ENCODE measurements at regions not wholly inside any gene's neighbourhood (a gene's known extent, or its start where the extent isn't known, plus 50 kb on each side); places are given as distances from the start of the nearest gene placed in this dataset.
A peak's percentile ranks its signal among the peaks of the same experiment; 100 is the strongest.

DNA sequence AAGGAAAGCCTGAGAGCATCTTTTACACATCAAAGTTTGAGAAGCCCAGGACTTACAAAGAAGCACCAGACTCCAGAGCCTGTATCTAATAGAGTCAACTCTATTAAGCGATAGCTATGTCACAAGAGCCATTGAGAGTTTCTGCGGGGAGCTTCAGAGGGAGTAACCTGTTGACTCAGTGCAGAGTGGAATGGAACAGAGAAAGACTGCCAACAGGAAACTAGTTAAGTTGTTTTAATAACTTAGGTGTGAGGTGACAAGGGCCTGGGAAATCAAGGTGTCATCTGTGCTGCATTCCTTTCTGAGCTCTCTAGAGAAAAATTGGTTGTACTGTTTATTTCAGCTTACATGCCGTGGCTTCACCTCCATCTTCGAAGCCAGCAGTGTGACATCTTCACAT, 513.8 kb upstream of the POU3F3 start:
- DNase-seq = no peak
- ATAC-seq = peak; percentile 63
- intact Hi-C loops (cut with DNase I, micrococcal nuclease) = no loop called here

DNA sequence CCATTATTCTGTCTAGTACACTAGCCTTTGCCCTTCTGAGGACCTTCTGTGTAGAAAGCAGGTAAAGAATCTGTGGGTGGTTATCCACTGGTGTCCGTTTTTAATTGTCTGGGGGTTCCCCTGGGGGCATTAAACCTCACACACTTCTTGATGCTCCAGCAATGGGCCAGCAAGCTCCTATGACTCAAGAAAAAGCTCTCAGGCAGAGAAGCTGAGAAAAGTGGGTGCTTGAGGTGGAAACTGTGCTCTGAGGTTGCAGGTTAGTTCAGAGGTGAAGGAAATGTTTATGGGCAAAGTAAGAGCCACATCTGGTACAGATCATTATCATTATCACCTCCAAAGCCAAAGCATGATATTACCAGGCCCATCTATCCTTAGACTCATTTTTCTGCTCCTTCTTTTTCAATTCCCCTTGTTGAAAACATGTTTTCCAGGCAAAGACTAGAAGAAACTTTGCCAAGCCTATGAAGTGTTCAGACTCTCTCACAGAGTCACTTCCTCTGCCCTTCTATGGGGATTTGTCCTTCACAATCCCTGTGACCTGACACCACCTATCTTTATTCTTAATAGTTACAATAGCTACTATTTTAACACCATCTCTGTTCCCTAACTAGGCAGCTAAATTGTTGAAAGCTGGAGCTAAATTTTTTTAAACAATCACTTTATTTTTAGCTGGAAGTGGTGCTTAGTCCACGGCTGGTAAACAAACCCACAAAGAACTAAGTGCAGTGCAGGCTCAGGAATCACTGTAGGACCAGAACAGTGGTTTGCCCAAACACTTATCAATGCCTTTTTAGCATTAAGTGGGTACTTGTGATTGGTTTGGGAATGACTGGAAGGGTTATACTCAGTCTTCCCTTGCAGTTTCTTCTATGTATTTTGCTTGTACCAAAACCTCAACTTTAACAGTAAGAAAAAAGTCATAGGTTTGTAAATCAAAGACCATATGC, 512.8 kb upstream of the POU3F3 start:
- ATAC-seq = no peak
- no peak for DNase-seq
- intact Hi-C loops (cut with DNase I, micrococcal nuclease) = no loop called here

DNA sequence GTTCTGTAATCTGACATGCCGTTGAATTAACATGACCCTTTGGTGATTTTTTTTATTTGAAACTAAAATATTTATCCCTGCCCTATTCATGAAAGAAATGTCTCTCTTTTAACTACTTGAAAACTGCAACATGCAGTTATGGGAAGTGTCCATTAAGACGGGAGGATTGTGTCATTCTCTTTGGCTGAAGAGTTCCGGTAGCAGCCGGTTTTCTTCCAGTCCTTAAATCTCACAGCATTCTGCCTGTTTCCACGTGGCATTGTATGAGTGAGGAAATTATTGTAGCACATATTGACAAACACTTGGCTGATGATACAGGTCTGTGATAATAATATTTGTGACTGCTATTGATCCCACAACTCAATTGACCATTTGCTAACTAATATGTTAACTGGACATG, 509.6 kb upstream of the POU3F3 start:
- intact Hi-C loops (cut with DNase I, micrococcal nuclease) = no loop called here
- no peak for DNase-seq
- ATAC-seq = no peak

DNA sequence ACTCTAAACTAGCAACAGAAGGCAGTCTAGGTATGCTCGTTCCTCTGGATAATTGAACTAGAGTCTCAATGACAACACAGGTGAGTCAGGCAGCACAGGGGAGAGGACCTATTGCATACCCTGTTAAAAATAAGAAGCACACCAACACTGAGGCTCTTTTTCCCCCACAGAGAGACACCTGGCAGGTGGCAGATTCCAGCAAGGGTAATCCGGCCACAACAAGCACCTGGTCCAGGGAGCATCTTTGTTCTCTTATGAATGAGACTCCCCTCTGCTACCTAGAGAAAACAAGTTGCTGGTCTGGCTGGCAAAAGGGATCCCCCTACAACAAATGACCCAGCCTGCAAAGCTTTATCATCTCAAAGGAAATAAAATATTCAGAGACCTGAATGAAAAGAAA, 508.9 kb upstream of the POU3F3 start:
- DNase-seq (no peak), ATAC-seq (no peak)
- intact Hi-C loops (cut with DNase I, micrococcal nuclease) = no loop called here

DNA sequence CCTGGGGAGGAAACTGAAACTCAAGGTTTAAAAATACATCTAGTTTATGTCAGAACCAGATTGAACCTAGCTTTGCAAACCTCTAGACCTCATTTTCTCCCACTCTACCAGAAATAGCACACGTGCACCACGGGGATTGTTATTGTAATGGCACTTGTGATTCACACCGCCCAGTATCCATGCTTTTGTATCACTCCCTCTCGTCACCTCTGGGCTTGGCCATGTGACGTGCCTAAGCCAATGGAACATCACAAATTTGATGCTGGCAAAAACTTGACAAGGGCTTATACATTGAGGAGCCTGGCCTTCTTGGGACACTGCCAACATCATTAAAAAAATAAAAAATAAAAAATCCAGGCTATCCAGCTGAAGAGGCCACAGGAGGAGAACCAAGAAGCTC, 495.8 kb upstream of the POU3F3 start:
- no peak for ATAC-seq
- intact Hi-C loops (cut with DNase I, micrococcal nuclease) = no loop called here
- no peak for DNase-seq

DNA sequence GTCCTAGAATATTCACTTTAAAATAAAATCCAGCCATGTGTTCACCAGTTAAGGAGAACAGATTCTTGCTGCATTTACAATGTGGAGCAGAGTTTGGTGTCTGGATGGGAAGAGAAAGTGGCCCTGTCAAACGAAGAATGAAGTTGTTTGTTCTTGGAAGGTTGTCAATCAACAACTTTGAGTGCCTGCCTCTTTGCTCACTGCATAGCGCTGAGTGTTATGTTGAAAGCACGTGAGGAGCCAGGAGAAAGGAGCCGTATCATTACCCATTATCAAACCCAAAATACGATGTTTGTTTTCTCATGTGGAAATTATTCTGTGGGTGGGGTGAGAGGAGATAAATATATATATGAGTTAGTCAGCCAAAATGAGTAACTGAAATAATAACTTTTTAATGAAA, 492.5 kb upstream of the POU3F3 start:
- intact Hi-C loops (cut with DNase I, micrococcal nuclease) = no loop called here
- ATAC-seq = no peak
- DNase-seq = no peak

DNA sequence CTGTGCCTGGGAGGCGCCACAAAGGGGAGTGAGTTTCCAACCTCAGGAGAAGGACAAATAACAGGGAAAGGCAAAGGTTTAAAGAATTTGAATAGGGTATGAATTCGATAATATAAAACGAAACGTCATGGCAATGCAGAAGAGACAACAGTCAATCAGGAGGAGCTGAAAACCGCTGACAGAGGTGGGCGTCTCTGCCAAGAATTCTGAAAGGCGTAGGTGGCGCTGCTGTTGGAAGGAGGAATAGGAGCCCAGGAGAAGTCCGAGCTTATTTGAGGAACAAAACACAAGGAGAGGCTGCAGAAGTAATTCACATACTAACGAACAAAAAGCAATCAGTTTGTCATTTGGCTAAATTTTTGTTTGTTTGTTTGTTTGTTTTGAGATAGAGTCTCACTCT, 485.8 kb upstream of the POU3F3 start:
- intact Hi-C loops (cut with DNase I, micrococcal nuclease) = no loop called here
- no peak for ATAC-seq
- no peak for DNase-seq

DNA sequence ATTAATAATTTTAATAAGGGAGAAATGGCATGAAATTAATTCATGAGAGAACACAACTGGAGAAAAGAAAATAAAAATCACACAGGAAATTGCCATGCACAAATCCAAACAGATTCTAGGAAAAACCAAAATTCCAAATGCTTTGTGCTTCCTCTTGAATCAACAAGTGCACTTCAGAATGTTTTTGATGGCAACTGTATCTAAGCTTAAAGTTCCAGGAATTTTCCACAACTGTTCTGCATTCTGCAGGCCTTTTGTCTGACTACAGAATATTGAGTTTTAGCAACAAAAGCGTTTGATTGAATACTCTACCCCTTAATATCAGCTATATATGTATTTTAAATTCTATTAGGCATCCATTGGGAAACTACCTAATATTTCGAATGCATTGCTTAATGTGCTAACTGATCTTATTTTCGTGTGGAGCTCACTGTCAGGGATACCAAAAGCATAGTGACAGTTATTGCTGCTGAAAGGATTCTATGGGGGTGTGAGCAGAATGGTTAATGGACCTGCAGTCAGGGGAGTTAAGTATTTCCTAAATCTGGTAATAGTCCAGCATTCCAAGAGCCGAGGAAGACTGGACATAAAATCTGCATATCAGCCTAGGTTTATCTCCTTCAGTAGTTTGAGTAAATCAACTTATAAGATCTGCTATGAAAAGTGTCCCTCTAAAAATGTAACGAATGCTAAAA, 482.7 kb upstream of the POU3F3 start:
- ATAC-seq (no peak), DNase-seq (no peak)
- intact Hi-C loops (cut with DNase I, micrococcal nuclease) = no loop called here

DNA sequence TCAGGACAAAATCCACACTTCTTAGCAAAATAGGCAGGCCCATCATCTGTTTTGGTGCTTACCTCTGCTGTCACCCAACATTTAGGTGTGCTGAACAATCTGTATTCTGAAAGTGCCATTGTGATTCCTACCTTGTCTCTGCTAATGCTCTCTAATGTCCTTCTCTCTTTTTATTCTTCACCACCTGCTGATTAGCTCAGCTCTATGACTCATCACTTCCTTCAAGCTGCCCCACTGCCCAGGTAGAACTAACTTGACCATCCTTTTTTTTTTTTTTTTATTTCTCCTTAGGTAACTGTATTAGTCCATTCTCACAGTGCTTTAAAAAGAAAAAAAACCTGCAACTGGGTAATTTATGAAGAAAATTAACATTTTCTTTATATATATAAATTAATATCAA, 478.7 kb upstream of the POU3F3 start:
- DNase-seq (no peak), ATAC-seq (no peak)
- intact Hi-C loops (cut with DNase I, micrococcal nuclease) = no loop called here

DNA sequence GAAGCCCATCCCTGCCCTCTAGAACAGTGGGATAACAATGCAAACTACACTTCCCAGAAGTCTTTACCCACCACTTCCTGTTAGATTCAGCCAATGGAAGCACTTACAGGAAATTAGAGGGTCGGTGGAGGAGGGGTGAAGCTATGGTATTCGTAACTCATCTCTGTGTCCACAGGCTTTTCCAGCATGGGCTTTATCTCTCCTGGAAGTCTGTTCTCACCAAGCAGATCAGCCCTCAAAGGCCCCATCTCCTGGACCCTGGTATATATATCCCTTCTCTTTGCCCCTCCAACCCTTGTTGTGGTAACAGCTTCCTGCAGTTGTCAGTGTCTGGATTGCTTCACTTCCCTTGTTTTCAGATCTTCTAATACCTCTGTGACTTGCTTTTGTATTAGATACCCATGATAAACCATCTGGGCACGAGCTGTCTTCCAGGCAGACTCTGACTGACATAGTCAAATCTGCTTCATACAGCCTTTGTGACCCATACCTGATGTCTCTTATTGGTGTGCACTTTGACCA, 475.0 kb upstream of the POU3F3 start:
- ATAC-seq (peak; percentile 92), DNase-seq (peak in 1 of 2 donors; percentile 14)
- intact Hi-C loops (cut with DNase I, micrococcal nuclease) = no loop called here

DNA sequence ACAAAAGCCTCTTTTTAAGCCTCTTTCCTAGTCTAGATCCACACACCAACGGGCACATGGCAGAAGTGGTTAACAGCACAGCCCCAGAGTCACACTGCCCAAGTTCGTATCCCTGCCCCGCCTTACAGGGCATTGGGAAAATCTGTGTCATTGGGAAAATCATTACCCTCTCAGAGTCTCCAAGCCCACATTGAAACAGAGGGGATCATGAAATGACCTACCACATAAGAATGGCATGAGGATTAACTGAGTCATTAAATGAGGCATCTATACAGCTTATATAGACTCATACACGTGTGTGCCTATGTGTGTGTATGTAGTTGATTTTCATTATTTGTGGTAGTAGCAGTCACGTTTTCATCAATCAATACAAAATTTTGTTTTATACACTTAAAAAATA, 469.0 kb upstream of the POU3F3 start:
- intact Hi-C loops (cut with DNase I, micrococcal nuclease) = no loop called here
- DNase-seq (no peak), ATAC-seq (no peak)

DNA sequence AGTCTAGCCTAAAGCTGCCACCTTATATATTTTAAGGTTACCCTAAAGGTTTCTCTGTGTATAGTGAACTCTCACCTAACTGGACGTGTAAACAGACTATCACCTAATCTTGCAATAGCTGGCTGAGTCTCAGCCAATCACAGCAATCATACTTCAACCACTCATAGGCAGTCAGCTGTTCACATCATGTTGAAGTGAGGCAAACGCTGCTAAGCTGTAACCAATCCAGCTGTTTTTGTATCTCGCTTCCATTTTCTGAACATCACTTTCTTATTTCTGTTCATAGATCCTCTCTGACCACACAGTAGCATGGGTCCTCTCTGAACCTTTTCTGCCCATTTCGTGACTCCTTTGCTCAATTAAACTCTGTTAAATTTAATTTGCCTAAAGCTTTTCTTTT, 468.2 kb upstream of the POU3F3 start:
- DNase-seq (no peak), ATAC-seq (no peak)
- intact Hi-C loops (cut with DNase I, micrococcal nuclease) = no loop called here

DNA sequence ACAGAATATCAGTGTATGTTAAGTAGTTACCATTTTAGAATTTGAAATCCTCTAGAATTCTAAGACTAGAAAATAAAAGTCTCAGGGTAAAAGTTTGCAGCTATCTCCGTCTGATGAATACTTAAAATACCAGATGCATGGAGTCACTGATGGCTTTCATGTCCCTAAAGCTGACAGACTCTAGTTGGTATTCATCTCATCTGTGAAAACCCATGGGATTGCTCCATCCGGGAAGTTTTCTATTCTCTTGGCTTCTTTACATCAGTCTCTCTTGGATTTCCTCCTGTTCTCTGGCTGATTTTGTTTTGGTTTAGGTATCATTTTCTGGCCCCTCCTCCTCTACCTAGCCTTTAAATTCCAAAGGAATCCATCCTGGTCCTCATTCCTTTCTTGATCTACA, 465.6 kb upstream of the POU3F3 start:
- ATAC-seq = no peak
- intact Hi-C loops (cut with DNase I, micrococcal nuclease) = no loop called here

DNA sequence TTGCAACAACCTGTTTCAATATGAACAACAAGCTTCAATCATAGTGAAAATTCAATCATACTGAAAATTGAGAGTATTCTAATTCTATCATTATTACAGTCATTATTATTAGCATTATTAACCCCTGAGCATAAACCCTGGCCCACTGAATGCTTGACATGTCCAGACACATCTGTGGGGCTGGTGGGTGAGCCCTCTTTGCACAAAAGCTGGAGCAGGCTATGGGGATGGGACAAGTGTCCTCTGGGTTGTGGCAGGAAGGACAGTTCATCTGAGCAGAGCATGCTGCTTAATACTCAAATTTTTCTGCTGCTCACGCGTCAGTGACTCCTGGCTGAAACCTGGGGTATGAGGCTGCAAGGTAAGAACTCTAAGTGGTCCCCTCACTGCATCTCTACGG, 451.1 kb upstream of the POU3F3 start:
- ATAC-seq = no peak

More for the DNA sequence above, 465.6 kb upstream of the POU3F3 start:
- DNase-seq = no peak

DNA sequence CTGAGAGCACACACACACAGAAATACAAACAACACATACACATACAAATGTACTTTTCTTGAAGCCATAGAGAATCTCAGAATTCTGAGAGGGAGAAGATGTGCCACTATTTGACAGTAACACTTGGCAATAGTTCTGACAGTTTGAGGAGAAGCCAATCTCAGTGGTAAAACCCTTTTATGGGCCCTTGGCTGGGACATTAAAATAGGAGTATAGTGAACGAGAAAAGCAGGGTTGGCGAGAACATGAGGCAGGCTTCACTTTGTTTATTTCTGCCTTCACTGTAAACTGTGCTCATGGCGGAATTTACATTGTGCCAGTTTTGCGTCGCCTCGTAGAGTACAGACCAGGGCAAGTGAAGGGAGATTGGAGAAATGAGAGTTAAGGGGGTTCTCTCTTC, 449.4 kb upstream of the POU3F3 start:
- DNase-seq = no peak
- ATAC-seq = no peak
- intact Hi-C loops (cut with DNase I, micrococcal nuclease) = no loop called here

More for the DNA sequence above, 451.1 kb upstream of the POU3F3 start:
- intact Hi-C loops (cut with DNase I, micrococcal nuclease) = no loop called here
- DNase-seq = no peak

DNA sequence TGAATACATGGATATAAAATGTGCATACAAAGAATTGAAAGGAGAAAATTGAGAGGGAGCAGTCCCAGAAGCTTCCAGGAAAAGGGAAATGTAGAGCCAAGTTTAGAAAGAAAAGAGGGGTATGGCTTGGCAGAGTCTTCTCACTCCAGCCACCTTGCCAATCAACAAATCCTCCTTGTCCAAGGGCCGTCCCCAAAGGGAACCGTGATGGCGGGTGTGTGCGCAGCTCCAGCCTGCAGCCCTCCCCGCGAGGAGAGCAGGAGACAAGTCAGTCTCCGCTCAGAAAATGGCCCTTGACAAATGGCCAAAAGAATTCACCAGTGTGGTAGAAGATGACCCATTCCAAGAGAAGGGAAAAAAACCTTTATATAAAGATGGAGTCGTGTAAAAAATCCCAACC, 448.3 kb upstream of the POU3F3 start:
- no peak for DNase-seq
- intact Hi-C loops (cut with DNase I, micrococcal nuclease) = no loop called here
- ATAC-seq = no peak

DNA sequence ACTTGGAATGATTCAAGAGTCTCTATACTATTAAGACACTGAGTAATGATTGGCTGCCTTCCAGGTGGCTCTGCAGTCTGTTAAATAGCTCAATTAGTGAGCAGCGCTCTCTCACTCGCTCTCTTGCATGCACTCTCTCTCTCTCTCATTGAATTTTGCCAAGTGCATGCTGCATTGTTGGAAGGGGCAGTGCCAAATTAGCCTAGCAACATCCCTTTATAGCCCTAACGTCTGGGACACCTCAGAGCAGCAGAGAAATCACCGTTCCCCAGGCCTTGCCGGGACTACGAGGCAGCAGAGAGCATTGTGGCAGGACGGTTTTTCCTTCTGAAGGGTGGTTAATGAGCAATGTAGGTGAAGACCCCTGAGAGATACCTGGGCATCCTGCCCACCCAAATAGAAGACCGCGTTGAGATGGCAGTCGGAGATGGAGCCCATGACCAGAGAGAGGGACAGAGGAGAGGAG, 447.6 kb upstream of the POU3F3 start:
- DNase-seq (no peak), ATAC-seq (no peak)
- intact Hi-C loops (cut with DNase I, micrococcal nuclease) = no loop called here

DNA sequence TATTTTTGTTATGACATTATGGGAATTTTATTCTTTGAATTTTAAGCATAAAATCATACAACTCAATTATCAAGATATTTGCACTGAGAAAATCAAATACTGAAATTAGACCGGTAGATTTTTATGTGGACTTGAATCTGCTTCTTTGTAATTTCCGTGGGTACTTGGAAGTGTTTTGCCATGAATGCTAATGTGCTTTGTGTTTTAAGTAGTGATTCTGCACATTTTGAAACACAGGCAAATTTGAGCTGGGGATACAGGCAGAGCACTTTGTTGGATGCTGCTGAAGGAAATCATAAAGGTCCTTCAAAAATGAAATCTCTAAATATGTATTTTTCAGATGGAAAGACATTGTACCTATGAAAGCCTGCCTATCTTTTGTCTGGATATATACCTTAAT, 446.3 kb upstream of the POU3F3 start:
- no peak for ATAC-seq
- intact Hi-C loops (cut with DNase I, micrococcal nuclease) = no loop called here
- DNase-seq = no peak

DNA sequence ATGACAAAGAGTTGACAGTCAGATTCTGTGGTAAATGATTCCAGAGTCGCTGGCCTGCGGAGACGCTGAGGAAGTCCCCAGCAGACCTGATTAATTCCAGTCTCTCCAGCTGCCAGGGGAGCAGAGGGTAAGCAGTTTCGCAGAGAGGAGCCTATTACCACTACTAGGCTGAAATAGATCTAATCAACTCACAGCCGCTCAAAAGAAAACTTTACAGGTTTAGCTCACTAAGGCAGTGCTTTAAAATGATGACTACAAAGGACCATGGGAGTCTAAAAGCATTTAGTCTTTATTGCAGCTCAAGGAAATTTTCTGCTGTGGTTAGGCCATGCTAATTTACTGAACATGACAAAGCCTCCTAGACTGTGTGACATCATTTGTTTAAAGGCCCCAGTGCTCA, 445.6 kb upstream of the POU3F3 start:
- ATAC-seq (no peak), DNase-seq (no peak)
- intact Hi-C loops (cut with DNase I, micrococcal nuclease) = no loop called here

DNA sequence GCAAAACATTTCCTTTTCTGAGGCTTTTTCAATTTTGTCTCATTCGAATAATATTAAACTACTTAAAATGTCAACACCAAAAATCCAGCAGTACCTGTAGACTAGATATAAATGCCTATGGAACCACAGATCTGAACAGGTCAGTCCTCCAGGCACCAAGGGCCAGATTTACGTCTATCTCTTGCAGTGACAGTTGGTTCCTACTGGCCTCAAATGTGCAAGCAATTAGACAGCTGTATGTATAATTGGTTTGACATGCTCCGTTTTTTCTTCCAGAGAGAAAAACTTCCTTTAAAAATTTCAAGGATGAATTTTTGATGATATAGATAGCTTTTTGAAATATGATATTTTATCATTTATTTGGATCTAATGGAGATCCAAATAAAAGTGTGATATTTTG, 443.8 kb upstream of the POU3F3 start:
- DNase-seq (no peak), ATAC-seq (no peak)
- intact Hi-C loops (cut with DNase I, micrococcal nuclease) = no loop called here
